HG02623 (cell line): ENCODE measurements at regions not wholly inside any gene's neighbourhood (a gene's known extent, or its start where the extent isn't known, plus 50 kb on each side); places are given as distances from the start of the nearest gene placed in this dataset.
"Not testable (repeated sequence)": the region's sequence is repeated elsewhere in the genome, so short reads cannot be mapped to it uniquely, and the experiment has no call there.

Source experiments
- ATAC-seq: cut with Tn5 transposase; IDR thresholded peaks from one replicate; pipeline ENCODE4 v1.9.1; 2021; ENCODE audit warnings: moderate library complexity; ENCODE audit not compliant: unreplicated experiment

DNA sequence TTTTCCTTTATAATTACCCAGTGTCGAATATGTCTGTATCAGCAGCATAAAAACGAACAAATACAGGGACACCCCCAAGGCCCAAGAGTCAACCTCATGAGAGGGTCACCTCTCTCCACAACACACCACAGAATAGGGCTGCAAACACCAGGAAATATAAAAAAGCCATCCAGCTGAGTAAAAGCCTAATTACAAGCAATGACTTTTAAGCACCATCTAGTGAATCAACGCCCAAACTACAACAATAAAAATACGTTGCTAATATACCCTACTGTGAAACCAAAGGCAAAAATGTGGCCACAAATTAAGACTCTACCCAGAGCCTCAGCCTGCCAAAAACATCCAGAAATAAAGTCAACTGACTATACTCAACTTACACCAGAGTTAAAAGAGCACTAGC, 817.9 kb upstream of the NEGR1 start:
- no peak for ATAC-seq

DNA sequence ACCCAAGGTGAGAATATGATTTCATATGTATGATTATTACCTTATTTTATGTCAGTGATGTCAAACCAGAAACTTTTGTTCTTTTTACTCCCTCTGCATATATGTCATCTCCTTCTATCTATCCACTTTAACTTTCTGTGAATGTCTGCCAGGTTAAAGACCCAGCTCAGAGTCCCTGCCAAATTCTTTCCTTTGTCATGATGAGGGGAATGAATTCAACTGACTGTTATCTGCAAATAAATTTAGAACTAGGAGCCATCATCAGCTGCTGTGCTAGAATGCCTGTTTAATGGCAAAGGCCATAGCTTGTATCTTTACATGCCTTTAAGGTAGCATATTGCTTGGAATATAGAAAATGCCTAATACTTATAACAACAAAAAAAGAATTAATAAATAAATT, 815.6 kb upstream of the NEGR1 start:
- ATAC-seq: no peak

DNA sequence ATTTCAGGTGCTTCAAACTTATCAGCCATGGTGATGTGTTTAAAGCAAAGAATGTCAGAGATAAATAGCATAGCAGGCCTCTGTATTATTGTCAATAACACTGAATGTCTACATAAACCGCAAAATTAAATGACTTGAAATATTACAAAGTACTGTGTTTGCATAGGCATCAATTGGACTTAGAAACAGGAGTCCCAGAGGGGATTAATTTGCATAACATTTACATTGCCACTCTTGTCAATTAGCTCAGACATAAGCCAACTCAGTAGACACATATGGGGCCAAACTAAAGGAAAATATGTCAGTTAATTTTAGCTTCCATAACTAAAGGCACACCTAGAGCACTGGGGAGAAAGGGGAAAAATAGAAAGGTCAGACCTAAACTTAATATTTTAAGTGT, 814.5 kb upstream of the NEGR1 start:
- ATAC-seq: no peak

DNA sequence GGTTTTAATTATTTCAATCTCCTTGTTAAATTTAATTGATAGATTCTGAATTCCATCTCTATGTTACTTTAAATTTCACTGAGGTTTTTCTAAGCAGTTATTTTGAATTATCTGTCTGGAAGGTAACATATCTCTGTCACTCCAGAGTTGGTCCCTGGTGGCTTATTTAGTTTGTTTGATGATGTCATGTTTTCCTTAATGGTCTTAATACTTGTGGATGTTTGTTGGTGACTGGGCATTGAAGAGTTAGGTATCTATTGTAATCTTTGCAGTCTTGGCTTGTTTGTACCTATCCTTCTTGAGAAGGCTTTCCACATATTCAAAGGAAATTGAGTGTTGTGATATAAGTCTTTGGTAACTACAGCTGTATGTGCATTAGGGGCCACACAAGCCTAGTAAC, 810.0 kb upstream of the NEGR1 start:
- ATAC-seq: no peak

DNA sequence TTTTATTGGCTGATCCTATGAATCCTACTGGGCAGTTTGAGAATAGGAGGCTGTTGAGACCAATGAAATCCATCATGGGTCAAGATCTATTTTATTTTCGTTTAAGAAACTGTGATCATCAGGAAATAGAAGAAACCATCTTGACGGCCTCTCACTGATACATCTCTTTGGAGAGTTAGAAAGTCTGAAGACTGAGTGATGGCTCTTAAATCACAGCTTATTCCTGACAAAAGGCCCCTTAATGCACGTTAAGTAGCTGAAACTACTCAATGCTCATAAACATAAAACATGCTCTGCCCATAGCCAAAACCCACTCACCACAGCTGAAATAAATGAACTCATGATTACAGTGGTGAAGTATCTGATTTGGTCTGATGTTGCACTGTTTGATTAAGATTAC, 784.5 kb upstream of the NEGR1 start:
- no peak for ATAC-seq

DNA sequence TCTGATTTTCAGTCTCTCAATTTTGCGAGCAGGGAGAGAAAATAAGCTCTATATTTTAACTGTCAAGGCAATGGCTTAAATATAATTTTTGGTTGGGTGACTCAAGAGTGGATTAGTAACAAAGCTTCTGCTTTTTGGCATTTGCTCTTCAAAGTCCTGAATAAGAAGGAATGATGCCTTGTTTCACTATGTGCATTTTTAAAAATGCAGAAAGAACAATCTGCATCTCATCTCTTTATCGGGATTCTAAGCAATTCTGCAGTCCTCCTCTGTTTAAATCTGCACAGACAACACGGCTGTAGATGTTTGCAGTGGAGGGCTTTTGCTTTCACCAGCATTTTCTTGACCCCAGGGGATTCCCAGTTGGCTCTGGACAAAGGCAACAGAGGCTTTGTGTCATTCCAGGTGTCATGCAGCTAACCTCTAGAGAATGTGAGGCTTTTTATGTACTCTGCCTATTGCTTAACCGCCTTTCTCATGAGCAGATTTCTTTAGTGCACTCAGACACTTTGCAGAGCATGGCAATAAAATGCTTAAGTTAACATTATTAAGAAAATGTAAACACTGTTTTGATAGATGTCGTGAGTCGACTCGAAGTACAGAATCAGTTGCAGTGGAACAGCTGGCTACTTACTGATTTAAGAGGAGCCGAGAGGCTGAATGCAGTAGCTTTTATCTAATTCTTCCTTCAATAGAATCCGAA, 783.2 kb upstream of the NEGR1 start:
- ATAC-seq: no peak

DNA sequence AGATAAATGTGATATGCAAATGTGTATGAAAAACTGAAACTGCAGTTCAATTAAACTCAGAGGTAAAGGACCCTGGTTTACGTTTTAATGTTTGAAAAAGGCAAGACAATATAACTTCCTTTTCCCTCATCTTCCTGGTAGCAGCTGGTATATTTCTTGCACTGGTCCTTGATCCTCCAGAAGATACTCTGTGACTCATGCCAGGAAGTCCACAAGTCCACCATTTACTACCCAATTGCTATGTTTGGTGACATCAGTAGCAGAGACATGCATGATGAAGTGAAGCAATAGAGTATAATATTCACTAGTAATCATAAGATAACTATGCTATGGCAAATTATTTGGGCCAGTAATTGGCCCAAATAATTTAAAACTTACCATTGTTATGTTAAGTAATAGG, 774.5 kb upstream of the NEGR1 start:
- ATAC-seq: no peak

DNA sequence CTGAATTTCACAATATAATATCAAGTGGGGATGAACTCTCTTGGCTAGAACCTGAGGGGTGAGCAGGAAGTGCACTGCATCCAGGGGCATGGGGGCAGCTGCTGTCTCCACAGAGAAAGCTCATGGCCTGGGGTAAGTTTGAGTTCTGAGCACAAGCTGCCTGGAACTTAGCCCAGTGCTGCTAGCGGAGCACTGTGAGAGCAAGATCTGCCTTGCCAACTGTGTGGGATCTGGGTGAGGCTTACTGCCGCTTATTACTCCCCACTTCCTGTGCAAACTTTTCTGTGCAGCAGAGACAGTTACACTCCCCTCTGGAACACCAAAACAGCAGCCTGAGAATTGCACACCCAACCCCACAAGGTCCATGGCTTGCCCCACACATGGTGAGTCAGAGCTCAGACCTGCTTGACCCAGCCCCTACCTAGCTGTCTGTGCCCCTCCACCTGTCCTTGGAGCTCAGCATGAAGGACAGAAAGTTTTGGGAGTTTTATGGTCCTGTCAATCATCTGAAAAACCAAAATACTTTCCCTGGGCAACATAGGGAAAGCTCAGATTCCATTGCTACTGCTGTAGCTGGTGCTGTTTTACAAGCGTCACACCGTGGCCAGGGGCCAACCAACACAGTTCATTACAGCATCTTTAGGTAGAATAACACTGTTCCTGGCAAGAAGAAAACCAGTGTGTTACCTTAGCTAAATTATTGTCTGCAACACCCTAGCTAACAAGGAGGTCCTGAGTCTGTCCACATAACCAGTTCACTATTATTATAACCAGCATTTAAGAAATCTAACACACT, 762.1 kb upstream of the NEGR1 start:
- no peak for ATAC-seq

DNA sequence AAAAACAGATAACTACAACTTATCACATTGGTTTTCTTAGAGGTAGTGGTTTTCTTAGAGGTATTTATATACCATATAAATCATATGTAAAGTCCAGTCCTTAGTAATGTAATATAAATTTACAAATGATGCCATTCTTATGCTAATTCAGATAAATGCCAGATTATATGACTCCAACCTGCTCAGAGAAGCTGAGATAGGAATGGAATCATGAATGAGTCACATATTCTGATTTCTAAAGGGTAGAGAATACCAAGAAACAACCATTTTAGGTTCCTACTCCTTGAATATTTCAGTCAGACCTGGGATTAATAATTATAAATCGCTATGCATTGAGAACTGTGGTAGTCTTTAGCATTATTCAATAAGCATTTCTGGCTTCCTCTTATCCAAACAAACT, 760.1 kb upstream of the NEGR1 start:
- ATAC-seq: no peak

DNA sequence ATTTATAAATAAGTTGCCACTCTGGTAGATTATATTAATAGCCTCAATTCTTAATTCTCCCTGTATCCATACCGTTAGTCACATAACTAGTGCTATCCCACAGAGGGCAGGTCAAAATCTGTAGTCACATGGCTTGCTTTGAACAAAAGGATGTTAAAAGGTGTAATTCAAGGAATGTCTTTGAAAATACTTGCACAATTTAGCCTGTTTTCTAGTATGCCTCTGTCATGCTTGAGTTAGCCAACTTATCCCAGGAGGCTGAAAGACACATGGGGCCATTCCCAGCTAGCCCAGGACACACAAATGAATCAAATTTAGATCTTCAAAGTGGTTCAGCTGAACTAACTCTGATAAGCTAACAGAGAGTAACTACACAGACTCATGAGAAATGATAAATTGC, 758.5 kb upstream of the NEGR1 start:
- ATAC-seq: no peak

DNA sequence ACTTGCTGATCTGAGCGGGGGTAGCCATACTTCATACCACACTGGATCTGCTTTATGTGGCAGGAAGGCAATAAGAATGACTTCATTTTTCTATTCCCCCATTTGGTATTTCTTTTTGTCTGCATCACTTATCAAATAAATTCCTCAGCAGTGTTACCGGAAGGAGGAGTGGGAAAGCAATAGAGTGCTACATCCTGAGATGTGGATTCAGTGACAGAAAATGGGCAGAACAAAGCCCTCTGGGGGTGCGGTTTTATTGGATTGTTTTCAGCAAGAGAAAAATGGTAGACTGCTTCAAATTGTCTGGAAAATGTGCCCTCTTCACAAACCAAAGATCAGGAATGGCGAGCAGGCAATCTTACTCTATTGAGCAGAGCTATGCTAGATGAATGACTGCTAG, 751.9 kb upstream of the NEGR1 start:
- no peak for ATAC-seq

DNA sequence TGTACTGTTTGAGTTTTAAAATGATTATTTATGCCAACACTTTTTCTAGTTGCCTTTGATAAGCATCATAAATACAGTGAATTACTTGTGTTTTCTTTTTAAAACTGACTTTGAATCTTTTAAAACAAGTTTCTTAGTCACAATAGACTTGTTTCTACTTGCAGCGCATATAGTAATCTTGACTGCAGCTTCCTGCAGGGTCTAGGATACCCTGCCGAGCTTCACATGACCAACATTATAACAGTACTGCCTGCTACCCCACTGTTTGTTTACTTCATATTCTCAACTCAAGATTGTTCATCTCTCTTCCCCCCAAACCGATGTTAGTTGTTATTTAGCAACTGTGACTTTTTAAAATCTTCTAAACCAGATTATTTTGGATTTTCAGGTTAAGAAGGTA, 751.3 kb upstream of the NEGR1 start:
- ATAC-seq: no peak

DNA sequence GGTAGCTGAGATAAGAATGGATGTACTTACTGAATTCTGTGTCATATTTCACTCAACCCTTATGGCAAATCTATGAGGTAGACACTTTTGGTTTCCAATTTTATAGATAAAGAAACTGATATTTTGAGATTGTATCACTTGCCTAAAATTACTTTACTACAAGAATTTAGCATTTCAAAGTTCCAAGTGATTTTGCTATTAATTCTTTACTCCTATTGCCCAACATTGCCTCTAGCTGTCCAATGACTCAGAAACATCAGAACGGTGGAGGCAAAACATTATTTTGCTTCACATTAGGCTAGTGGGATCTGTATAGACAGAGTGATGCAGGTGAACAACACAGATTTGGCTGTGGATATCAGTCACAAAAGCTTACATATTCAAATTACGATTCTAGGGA, 747.2 kb upstream of the NEGR1 start:
- ATAC-seq: no peak

DNA sequence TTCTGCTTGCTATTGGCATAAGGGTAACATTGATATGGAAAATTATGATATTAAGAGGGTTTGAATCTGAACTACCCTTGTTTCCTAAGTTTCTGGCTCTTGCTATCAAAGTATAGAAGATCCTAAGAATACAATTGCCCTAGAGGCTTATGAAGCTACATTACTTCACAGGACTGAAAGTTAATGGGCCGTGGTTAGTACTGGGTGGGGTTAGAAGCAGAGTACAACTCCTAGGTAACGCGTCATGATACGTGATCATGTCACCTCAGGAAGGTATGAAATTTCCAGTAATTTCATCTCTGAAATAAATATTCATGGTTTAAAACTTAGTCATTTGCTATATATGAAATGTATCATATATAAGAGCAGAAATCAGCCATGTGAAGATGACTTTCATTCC, 743.8 kb upstream of the NEGR1 start:
- no peak for ATAC-seq

DNA sequence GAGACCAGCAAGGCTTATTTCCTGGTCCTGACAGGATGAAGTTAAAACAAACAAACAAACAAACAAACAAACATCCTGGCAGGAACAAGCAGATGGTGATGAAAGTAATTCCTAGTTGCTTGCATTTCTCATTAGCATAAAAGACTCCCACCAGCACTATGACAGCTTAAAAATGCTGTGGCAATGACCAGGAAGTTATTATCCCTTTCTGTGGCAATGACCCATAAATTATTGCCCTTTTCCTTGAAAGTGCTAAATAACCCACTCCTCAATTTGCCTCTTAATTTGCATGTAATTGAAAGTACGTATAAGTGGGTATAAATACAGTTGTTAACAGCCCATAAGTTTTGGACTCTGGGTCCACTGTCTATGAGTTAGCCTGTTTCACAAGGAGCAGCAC, 727.6 kb upstream of the NEGR1 start:
- no peak for ATAC-seq

DNA sequence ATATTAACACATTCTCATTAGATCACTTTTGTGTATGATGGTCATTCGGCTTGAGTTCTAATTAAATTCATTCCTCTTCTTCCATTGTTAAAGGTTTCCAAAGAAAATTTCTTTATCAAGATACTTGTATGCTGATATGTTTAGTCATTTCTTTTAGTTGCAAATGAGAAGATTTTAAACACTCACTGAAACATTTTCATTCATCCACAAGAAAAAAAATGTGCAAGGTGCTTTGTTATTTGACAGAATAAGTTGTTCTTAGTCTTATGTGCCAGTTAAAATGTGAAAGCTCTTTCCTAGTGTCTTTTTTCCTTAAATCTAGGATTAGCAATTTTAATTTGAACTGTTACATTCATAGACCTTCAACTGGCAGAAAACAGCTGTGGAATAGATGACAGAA, 727.0 kb upstream of the NEGR1 start:
- no peak for ATAC-seq

DNA sequence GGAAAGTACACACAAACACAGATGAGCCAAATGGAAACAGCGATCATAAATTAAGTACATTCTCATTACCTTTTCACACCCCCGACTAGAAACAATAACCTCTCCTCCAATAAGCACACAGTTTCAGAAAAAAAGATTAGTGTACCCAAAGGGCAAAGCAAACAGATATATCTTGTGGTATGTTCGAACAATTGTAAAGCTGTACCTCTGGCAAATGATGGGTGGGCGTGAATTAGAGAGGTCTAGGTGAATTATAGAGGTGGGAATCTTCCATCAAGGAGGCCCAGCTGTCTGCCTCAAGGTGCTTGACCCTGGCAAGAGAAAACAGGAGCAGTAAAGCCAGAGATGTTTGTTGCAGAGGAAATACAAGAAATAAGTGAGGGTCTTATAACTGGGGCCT, 715.3 kb upstream of the NEGR1 start:
- ATAC-seq: no peak

DNA sequence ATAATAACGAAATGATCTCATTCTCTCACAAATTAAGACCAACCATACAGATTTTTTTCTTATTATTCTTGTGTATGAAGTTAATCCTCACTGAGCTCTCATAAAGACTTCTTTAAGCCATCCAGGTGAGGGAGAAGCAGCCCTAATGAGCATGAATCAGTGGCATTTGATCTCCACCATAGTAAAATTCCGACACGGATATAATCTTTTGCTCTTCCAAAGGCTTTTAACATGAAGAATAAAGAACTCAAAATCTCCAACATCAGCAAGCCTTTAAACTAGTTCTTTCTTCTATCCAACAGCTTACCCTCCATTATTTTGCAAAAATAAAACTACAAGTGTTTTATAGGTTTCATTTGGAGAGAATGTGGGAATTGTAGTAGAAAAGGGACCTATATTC, 714.7 kb upstream of the NEGR1 start:
- no peak for ATAC-seq

DNA sequence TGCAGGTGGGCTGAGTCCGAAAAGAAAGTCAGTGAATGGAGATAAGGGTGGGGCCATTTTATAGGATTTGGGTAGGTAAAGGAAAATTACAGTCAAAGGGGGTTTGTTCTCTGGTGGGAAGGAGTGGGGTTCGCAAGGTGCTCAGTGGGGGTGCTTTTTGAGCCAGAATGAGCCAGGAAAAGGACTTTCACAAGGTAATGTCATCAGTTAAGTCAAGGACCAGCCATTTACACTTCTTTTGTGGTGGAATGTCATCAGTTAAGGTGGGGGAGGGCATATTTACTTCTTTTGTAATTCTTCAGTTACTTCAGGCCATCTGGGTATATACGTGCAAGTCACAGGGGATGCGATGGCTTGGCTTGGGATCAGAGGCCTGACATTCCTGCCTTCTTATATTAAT, 705.5 kb upstream of the NEGR1 start:
- ATAC-seq: not testable (repeated sequence)

DNA sequence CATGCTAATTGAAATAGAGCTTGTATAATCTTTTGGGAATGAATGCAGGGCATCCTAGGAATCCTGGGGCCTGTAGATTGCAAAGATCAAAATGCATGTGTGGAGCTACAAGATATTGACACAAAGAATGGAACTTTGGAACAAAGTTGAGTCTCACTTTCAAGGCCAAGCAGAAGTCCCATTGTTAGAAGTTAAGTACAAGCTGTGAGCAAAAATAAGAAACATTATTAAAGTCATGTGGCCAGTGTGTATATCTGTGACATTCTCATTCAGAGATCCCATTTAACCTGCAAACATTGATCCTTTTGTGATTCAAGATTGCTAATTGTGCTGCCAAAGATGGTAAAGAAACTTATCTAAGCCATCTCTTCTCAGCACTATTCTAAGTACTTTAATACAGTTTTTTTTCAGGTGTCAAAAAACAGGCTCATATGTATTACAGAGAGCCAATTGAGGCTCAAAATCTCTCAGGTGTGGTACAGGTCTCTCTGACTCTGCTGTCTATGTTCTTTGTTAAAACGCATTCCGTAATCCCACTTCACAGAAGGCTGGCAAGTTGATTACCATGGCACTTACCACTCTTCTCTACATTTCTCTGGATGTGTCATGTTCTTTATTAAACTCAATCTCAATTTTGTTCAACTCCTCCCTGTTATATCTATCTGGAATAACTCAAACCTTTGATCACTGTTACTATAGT, 704.4 kb upstream of the NEGR1 start:
- no peak for ATAC-seq

DNA sequence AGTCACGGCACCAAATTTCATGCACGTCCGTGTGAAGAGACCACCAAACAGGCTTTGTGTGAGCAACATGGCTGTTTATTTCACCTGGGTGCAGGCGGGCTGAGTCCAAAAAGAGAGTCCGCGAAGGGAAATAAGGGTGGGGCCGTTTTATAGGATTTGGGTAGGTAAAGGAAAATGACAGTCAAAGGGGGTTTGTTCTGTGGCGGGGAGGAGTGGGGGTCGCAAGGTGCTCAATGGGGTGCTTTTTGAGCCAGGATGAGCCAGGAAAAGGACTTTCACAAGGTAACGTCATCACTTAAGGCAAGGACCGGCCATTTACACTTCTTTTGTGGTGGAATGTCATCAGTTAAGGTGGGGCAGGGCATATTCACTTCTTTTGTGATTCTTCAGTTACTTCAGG, 702.7 kb upstream of the NEGR1 start:
- not testable (repeated sequence) for ATAC-seq

DNA sequence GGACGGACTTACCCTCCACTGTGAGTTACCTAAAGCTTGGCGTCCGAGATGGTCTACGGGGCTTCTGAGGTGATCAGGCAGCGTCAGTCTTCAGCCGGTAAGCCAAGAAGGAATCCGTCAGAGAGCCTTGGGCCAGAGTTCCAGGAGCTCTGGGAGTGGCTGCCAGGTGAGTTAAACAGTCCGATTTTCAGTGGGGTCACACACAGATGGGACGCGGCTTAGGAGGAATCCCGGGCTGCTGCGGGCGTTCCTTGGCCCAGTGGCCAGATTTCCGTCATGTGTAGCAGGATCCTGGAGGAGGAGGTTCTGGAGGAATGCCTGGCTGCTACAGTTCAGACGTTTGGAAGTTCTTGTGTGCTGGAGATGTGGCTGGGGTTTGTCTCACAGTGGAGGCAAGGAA, 700.7 kb upstream of the NEGR1 start:
- ATAC-seq: not testable (repeated sequence)
